Activated T-cell treated with anti-CD3 and anti-CD28 coated beads, Interleukin-2, amount 50 U/mL, for 24 hours (primary cell): ENCODE measurements at regions not wholly inside any gene's neighbourhood (a gene's known extent, or its start where the extent isn't known, plus 50 kb on each side); places are given as distances from the start of the nearest gene placed in this dataset.

Experiments
- DNase-seq: peaks from one replicate; pipeline ENCODE4 v3.0.0-alpha.2; 2020
- H3K27ac Mint-ChIP-seq: 2 replicates; pipeline ENCODE4 v1.8.0; 2020; ENCODE audit warnings: mild to moderate bottlenecking, mixed read lengths
- H3K27me3 Mint-ChIP-seq: 2 replicates; pipeline ENCODE4 v1.8.0; 2020; ENCODE audit warnings: mixed read lengths
- H3K36me3 Mint-ChIP-seq: 2 replicates; pipeline ENCODE4 v1.8.0; 2020; ENCODE audit warnings: low read depth, mixed read lengths
- H3K4me1 Mint-ChIP-seq: 2 replicates; pipeline ENCODE4 v1.8.0; 2020; ENCODE audit warnings: low read depth, mixed read lengths
- H3K4me3 Mint-ChIP-seq: 2 replicates; pipeline ENCODE4 v1.8.0; 2020; ENCODE audit warnings: mild to moderate bottlenecking, moderate library complexity, mixed read lengths
- H3K9me3 Mint-ChIP-seq: 2 replicates; pipeline ENCODE4 v1.8.0; 2020; ENCODE audit warnings: mixed read lengths

- Mint-ChIP-seq H3K9me3 (peaks cover 12% of the 10 kb centered on the region), H3K36me3 (no peaks in the 10 kb centered on the region)
These were observed 394.2 kb downstream of the FSCB start for GRCh38 chr14:44112774-44113460.

DNA sequence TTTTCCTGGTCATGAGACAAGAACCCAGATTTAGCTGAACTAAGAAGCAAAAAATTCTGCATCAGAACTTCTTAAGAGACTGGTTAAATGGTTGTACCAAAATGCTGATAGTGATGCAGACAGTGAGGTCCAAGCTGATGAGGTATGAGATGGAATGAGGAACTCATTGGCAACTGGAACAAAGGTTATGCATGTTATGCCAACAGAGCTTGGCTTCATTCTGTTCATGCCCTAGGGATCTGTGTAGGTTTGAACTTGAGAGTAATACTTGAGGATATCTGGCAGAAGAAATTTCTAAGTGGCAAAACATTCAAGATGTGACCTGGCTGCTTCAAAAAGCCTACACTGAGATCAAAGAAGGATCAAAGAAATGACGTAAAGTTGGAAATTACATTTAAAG lies 398.0 kb downstream of the FSCB start:
- no peaks in the 10 kb centered on the region for H3K36me3 Mint-ChIP-seq
- peaks cover 9% of the 10 kb centered on the region for H3K9me3 Mint-ChIP-seq
- H3K4me3 Mint-ChIP-seq: no peak overlapping the region
- DNase-seq: no peak
- no peaks in the 10 kb centered on the region for H3K27me3 Mint-ChIP-seq
- H3K27ac Mint-ChIP-seq: no peak overlapping the region
- H3K4me1 Mint-ChIP-seq: no peaks in the 10 kb centered on the region

More at GRCh38 chr14:44112774-44113460, 394.2 kb downstream of the FSCB start:
- Mint-ChIP-seq H3K4me1 (no peaks in the 10 kb centered on the region), H3K27ac (no peak overlapping the region), H3K27me3 (no peaks in the 10 kb centered on the region), H3K4me3 (no peak overlapping the region)
- DNase-seq: no peak

DNA sequence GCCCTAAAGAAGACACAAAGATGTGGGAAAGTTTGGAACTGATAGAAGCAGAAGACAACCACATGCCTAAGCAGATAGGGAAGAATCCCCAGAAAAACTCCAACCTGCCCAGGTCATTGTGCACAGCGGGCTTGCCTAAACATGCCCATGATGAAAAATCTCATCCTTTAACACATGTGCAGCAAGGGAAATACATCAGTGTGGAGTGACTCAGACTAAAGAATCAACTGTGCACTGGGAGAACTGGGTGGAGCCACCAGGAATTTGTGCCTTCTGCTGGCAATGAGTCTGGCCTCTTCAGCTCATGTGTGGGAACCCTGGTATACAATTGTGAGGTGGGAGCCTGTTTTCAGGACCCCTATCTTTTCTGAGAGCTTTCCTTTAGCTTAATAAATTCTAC lies 398.5 kb downstream of the FSCB start:
- peaks cover 9% of the 10 kb centered on the region for H3K9me3 Mint-ChIP-seq
- no peak for DNase-seq
- H3K36me3 Mint-ChIP-seq: no peaks in the 10 kb centered on the region
- no peak overlapping the region for H3K4me3 Mint-ChIP-seq
- H3K27ac Mint-ChIP-seq: no peak overlapping the region
- no peaks in the 10 kb centered on the region for H3K27me3 Mint-ChIP-seq
- no peaks in the 10 kb centered on the region for H3K4me1 Mint-ChIP-seq

DNA sequence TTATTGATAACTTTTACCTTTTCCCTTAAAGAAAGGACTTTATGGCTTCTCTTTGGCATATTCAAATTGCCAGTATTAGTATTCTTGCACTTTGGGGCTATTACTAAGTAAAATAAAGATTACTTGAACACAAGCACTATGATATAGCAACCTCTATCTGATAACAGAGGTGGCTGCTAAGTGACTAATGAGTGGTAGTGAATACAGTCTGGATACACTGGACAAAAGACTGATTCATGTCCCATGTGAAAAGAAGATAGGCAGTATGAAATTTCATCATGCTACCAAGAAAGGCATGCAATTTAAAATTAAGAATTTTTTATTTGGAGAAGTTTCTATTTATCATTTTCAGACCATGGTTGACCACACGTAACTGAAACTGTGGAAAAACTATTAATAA lies 399.9 kb downstream of the FSCB start:
- Mint-ChIP-seq H3K4me1 (no peaks in the 10 kb centered on the region), H3K27ac (no peak overlapping the region), H3K36me3 (no peaks in the 10 kb centered on the region), H3K27me3 (no peaks in the 10 kb centered on the region), H3K9me3 (peaks cover 9% of the 10 kb centered on the region), H3K4me3 (no peak overlapping the region)
- DNase-seq: no peak

GRCh38 chr14:44099743-44100488 lies 407.2 kb downstream of the FSCB start:
- no peak overlapping the region for H3K27ac Mint-ChIP-seq
- H3K27me3 Mint-ChIP-seq: no peaks in the 10 kb centered on the region
- no peak for DNase-seq
- H3K4me3 Mint-ChIP-seq: no peak overlapping the region
- H3K9me3 Mint-ChIP-seq: peaks cover 17% of the 10 kb centered on the region
- H3K4me1 Mint-ChIP-seq: no peaks in the 10 kb centered on the region
- H3K36me3 Mint-ChIP-seq: no peaks in the 10 kb centered on the region

- Mint-ChIP-seq H3K4me3 (no peak overlapping the region), H3K9me3 (peaks cover 21% of the 10 kb centered on the region), H3K27me3 (no peaks in the 10 kb centered on the region), H3K36me3 (no peaks in the 10 kb centered on the region), H3K4me1 (no peaks in the 10 kb centered on the region), H3K27ac (no peak overlapping the region)
- DNase-seq: no peak
These were observed 425.9 kb downstream of the FSCB start for GRCh38 chr14:44081146-44081545.

GRCh38 chr14:44070046-44070445 lies 437.0 kb downstream of the FSCB start:
- Mint-ChIP-seq H3K4me1 (no peaks in the 10 kb centered on the region), H3K4me3 (no peak overlapping the region), H3K36me3 (no peaks in the 10 kb centered on the region), H3K27me3 (no peaks in the 10 kb centered on the region), H3K27ac (no peak overlapping the region), H3K9me3 (peaks cover 14% of the 10 kb centered on the region)
- no peak for DNase-seq

DNA sequence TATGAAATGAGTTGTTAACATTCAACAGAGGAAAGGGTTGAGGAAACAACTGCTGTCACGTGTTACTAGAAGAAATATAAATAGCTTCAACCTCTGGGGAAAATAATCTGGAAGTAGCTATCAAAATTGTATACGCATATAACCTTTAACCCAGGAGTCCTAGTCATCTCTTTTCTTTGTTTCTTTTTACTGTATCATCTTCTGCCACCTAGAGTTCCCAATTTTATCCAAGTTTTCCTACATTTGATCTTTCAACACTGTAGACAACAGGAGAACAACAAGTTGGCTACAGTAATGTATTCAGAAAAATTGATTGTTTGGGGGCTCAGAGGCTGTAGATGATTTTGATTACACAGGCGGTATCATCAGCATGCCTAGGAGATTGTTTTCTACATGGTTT lies 453.7 kb downstream of the FSCB start:
- H3K4me1 Mint-ChIP-seq: no peaks in the 10 kb centered on the region
- no peak for DNase-seq
- no peaks in the 10 kb centered on the region for H3K36me3 Mint-ChIP-seq
- no peaks in the 10 kb centered on the region for H3K27me3 Mint-ChIP-seq
- no peak overlapping the region for H3K27ac Mint-ChIP-seq
- peaks cover 12% of the 10 kb centered on the region for H3K9me3 Mint-ChIP-seq
- H3K4me3 Mint-ChIP-seq: no peak overlapping the region

- Mint-ChIP-seq H3K27ac (no peak overlapping the region), H3K9me3 (peaks cover 20% of the 10 kb centered on the region), H3K4me3 (no peak overlapping the region), H3K27me3 (no peaks in the 10 kb centered on the region), H3K4me1 (no peaks in the 10 kb centered on the region), H3K36me3 (no peaks in the 10 kb centered on the region)
- DNase-seq: no peak
These were observed 465.4 kb downstream of the FSCB start for GRCh38 chr14:44041700-44042099.

GRCh38 chr14:44040561-44040960 lies 466.5 kb downstream of the FSCB start:
- H3K4me3 Mint-ChIP-seq: no peak overlapping the region
- no peaks in the 10 kb centered on the region for H3K36me3 Mint-ChIP-seq
- H3K9me3 Mint-ChIP-seq: peaks cover 23% of the 10 kb centered on the region

GRCh38 chr14:44036248-44036647 lies 470.8 kb downstream of the FSCB start:
- H3K27me3 Mint-ChIP-seq: no peaks in the 10 kb centered on the region
- peaks cover 23% of the 10 kb centered on the region for H3K9me3 Mint-ChIP-seq
- H3K4me3 Mint-ChIP-seq: no peak overlapping the region
- no peak for DNase-seq
- H3K36me3 Mint-ChIP-seq: no peaks in the 10 kb centered on the region
- no peak overlapping the region for H3K27ac Mint-ChIP-seq
- H3K4me1 Mint-ChIP-seq: no peaks in the 10 kb centered on the region

More at GRCh38 chr14:44040561-44040960, 466.5 kb downstream of the FSCB start:
- H3K4me1 Mint-ChIP-seq: no peaks in the 10 kb centered on the region
- DNase-seq: no peak
- no peaks in the 10 kb centered on the region for H3K27me3 Mint-ChIP-seq
- H3K27ac Mint-ChIP-seq: no peak overlapping the region

DNA sequence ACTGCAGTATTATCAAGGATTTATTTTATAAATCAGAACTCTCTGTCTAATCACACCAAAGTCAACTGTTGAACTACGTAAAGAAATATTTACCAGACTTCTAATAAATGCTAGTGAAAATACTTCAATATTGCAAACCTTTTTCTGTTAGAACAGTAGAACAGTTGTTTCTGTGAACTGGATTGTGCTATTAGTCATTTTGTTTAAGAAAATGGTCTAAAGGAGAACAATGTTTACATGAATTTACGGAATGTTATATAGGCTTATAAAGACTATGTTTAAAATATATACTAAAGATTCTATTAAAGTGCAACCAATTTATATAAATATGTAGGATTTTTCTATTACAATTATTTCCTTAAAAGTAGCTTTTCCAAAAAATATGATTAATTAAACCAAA lies 471.4 kb downstream of the FSCB start:
- H3K27me3 Mint-ChIP-seq: no peaks in the 10 kb centered on the region
- DNase-seq: no peak
- H3K4me1 Mint-ChIP-seq: no peaks in the 10 kb centered on the region
- no peak overlapping the region for H3K4me3 Mint-ChIP-seq
- H3K9me3 Mint-ChIP-seq: peaks cover 23% of the 10 kb centered on the region
- no peak overlapping the region for H3K27ac Mint-ChIP-seq
- H3K36me3 Mint-ChIP-seq: no peaks in the 10 kb centered on the region

DNA sequence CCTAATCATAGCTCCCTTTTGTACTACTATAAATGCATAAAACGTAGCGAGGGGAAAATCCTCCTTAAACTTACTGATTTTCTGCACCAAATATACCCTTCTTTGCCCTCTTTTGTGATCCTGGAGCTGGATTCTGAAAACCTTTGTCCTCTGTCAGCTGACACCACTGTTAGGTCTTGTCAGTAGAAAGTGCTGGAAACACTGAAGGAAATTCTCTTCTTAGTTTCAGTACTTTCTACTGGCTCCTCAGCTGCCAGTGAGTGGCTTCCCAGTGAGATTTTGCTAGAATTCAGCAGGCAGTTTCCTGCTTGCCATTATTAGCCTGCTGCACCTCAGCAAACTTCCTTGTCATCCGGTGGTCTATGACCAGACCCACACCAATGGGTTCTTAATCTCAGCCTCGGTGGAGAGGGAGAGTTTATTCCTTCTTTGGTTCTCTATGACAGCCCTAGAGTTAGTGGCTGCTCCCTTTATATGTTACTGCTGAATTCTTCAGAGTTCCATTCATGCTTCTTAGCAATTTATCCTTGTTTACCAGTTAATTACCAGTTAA lies 476.2 kb downstream of the FSCB start:
- Mint-ChIP-seq H3K36me3 (no peaks in the 10 kb centered on the region), H3K4me3 (no peak overlapping the region)

DNA sequence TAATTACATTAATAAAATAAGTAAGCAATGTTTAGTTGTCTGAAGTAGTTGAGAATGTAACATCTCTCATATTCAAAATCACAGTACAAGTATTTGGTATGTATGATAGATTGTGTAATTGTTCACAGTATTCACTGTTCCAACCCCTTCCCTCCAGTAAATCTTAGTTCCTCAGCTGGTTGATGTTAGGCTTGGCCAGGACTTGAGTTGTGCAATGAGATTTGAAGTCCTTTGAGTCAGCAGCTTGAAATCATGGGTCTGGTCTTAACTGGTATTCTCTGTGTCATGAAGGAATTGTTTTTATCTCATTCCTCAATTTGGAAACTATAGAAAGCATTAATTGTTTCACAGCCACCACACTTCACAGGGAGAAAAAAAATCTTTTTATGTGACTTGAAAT lies 477.1 kb downstream of the FSCB start:
- Mint-ChIP-seq H3K4me1 (no peaks in the 10 kb centered on the region), H3K4me3 (no peak overlapping the region), H3K36me3 (no peaks in the 10 kb centered on the region), H3K27ac (no peak overlapping the region), H3K9me3 (no peaks in the 10 kb centered on the region), H3K27me3 (no peaks in the 10 kb centered on the region)
- no peak for DNase-seq

More for the DNA sequence above, 476.2 kb downstream of the FSCB start:
- H3K9me3 Mint-ChIP-seq: no peaks in the 10 kb centered on the region
- H3K4me1 Mint-ChIP-seq: no peaks in the 10 kb centered on the region
- H3K27me3 Mint-ChIP-seq: no peaks in the 10 kb centered on the region
- H3K27ac Mint-ChIP-seq: no peak overlapping the region
- no peak for DNase-seq

DNA sequence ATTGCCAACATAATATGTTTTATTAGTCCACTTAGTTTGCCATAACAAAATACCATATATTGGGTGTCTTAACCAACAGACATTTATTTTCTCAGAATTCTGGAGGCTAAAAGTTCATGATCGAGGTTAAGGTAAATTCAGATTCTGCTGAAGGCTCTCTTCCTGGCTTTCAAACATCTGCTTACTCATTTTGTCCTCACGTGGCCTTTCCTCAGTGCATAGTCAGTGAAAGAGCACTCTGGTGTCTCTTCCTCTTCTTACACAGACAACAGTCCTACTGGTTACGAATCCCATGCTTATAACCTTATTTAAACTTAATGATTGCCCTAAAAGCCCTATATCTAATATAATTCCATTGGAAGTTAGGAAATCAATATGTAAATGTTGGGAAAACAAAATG lies 479.7 kb downstream of the FSCB start:
- no peaks in the 10 kb centered on the region for H3K27me3 Mint-ChIP-seq
- no peaks in the 10 kb centered on the region for H3K36me3 Mint-ChIP-seq
- H3K27ac Mint-ChIP-seq: no peak overlapping the region
- H3K4me1 Mint-ChIP-seq: no peaks in the 10 kb centered on the region
- no peak for DNase-seq
- no peak overlapping the region for H3K4me3 Mint-ChIP-seq
- H3K9me3 Mint-ChIP-seq: peaks cover 11% of the 10 kb centered on the region
